ENCODE measurements at regions not wholly inside any gene's neighbourhood (a gene's known extent, or its start where the extent isn't known, plus 50 kb on each side); places are given as distances from the start of the nearest gene placed in this dataset.

- Histone ChIP-seq H3K9me3 (no peaks in the 10 kb centered on the region; the same call in 2 of the 3 replicates), H3K4me1 (no peaks in the 10 kb centered on the region)
These were observed 271.7 kb downstream of the ARHGAP12 start for GRCh38 chr10:31656851-31657433.

DNA sequence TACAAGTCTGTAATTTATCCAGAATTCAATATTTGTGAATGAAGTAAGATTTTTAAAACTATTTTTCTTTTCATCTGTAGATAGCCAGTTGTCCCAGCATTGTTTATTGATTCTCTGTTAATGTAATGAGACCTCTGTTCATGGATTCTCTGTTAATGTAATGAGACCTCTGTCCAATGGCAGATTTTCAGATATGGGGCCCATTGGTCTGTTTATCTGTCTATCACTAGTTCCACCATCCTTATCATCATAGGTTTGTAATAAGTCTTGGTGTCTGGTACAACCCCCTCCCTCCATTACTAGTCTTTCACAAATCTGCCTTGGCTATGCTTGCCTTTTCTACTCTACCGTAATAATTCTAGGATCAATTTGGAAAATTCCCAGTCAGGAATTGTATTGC is 276.6 kb downstream of the ARHGAP12 start:
- H3K4me2 ChIP-seq, result no peak overlapping the region
- ChIA-PET POLR2A (no interaction called here), CTCF (no interaction called here)
- no peak for ATAC-seq
- H3K4me3 ChIP-seq, result no peak overlapping the region
- no peaks in the 10 kb centered on the region; the same call in 2 of the 3 replicates for H3K9me3 ChIP-seq
- TF ChIP-seq BHLHE40 (IDR thresholded peaks at IDR 0.05; ENCODE audit: low read depth, low read length) (no peak), CHD2 (IDR thresholded peaks at IDR 0.05; ENCODE audit: low read length, partially characterized antibody) (no peak), SREBF2 (IDR thresholded peaks at IDR 0.05) (no peak), ZNF302 (CRISPR knock-in tag; IDR thresholded peaks at IDR 0.05) (no peak), FOSL2 (IDR thresholded peaks at IDR 0.05) (no peak), FOSL2 (CRISPR knock-in tag; IDR thresholded peaks at IDR 0.05) (no peak)
- TF ChIP-seq, protein P1, sequence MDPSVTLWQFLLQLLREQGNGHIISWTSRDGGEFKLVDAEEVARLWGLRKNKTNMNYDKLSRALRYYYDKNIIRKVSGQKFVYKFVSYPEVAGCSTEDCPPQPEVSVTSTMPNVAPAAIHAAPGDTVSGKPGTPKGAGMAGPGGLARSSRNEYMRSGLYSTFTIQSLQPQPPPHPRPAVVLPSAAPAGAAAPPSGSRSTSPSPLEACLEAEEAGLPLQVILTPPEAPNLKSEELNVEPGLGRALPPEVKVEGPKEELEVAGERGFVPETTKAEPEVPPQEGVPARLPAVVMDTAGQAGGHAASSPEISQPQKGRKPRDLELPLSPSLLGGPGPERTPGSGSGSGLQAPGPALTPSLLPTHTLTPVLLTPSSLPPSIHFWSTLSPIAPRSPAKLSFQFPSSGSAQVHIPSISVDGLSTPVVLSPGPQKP (IDR thresholded peaks at IDR 0.05; ENCODE audit: low read depth, low read length), result no peak
- H3K27ac ChIP-seq, result no peak overlapping the region
- no peak for DNase-seq (ENCODE audit: low read depth in 1 of 2, low spot score in 1 of 2)
- 97% methylated on average over 1 of the region's 1 CpG for WGBS (ENCODE audit: missing lambda C conversion rate)
- H3K4me1 ChIP-seq, result 0 out of 3 replicates have a peak, but pooled peaks cover 3% of the 10 kb centered on the region
- FAIRE-seq, result no peak

More at GRCh38 chr10:31656851-31657433, 271.7 kb downstream of the ARHGAP12 start:
- ATAC-seq, result no peak
- Histone ChIP-seq H3K4me3 (no peak overlapping the region), H3K4me2 (no peak overlapping the region), H3K27ac (no peak overlapping the region)
- no peak for FAIRE-seq
- 0% methylated on average over 1 of the region's 1 CpG for whole genome bisulfite sequencing (ENCODE audit: missing lambda C conversion rate)
- no peak for TF ChIP-seq FOXS1 (CRISPR knock-in tag; IDR thresholded peaks at IDR 0.05)
- no peak for TF ChIP-seq HEYL (CRISPR knock-in tag; IDR thresholded peaks at IDR 0.05)
- TF ChIP-seq EHMT2 (IDR thresholded peaks at IDR 0.05; ENCODE audit: low read depth), result no peak
- TF ChIP-seq HOXB13 (CRISPR knock-in tag; IDR thresholded peaks at IDR 0.05; ENCODE audit: low read depth), result no peak
- no peak for TF ChIP-seq HDAC2 (IDR thresholded peaks at IDR 0.05)
- TF ChIP-seq MYC (IDR thresholded peaks at IDR 0.05; ENCODE audit: borderline replicate concordance, low read length), result no peak
- TF ChIP-seq FOSB (CRISPR knock-in tag; IDR thresholded peaks at IDR 0.05), result no peak
- POLR2A ChIA-PET, result no interaction called here
- no peak for DNase-seq (ENCODE audit: low read depth in 1 of 2, low spot score in 1 of 2)
- CTCF ChIA-PET, result no interaction called here

DNA sequence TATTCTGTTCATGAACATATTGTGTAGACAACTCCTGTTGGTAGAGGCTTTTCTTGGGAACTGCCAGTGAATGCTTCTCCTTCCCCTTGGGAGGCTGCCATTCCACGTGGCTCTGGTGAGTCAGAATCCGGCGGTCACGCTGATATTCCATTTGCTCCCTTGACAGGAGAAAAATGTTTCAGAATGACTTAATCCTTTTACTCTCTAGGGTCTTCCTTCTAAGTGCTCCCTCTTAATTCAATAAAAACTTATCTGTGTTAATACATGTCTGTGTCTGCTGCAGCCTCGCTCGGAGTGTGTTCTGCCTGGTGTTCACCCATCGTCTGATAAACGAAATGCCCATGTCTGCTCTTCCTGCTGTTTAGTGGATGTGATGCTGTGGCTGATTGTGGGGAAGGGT is 278.6 kb downstream of the ARHGAP12 start:
- FAIRE-seq, result no peak
- 0 out of 3 replicates have a peak, but pooled peaks cover 3% of the 10 kb centered on the region for H3K4me1 ChIP-seq
- ChIA-PET POLR2A (no interaction called here), CTCF (no interaction called here)
- H3K9me3 ChIP-seq, result no peaks in the 10 kb centered on the region
- WGBS (ENCODE audit: missing lambda C conversion rate), result 30% methylated on average over 8 of the region's 8 CpGs
- no peak overlapping the region for H3K27ac ChIP-seq
- peak in 1 of 2 experiments; percentile 14 for DNase-seq (ENCODE audit: low read depth in 1 of 2, low spot score in 1 of 2)
- TF ChIP-seq NFE2L2 (conservative IDR thresholded peaks at IDR 0.05; ENCODE audit: low read length), result no peak
- no peak for TF ChIP-seq CEBPB (IDR thresholded peaks at IDR 0.05)
- TF ChIP-seq HMGXB4 (CRISPR knock-in tag; IDR thresholded peaks at IDR 0.05; ENCODE audit: borderline replicate concordance), result no peak
- TF ChIP-seq, protein P2, sequence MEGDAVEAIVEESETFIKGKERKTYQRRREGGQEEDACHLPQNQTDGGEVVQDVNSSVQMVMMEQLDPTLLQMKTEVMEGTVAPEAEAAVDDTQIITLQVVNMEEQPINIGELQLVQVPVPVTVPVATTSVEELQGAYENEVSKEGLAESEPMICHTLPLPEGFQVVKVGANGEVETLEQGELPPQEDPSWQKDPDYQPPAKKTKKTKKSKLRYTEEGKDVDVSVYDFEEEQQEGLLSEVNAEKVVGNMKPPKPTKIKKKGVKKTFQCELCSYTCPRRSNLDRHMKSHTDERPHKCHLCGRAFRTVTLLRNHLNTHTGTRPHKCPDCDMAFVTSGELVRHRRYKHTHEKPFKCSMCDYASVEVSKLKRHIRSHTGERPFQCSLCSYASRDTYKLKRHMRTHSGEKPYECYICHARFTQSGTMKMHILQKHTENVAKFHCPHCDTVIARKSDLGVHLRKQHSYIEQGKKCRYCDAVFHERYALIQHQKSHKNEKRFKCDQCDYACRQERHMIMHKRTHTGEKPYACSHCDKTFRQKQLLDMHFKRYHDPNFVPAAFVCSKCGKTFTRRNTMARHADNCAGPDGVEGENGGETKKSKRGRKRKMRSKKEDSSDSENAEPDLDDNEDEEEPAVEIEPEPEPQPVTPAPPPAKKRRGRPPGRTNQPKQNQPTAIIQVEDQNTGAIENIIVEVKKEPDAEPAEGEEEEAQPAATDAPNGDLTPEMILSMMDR (IDR thresholded peaks at IDR 0.05), result no peak
- TF ChIP-seq, protein P1 (IDR thresholded peaks at IDR 0.05; ENCODE audit: low read depth, low read length), result no peak
- TF ChIP-seq BHLHE40 (IDR thresholded peaks at IDR 0.05; ENCODE audit: low read depth, low read length), result no peak
- no peak for TF ChIP-seq RFX5 (IDR thresholded peaks at IDR 0.05)
- no peak for TF ChIP-seq EHF (CRISPR knock-in tag; IDR thresholded peaks at IDR 0.05)
- peak overlapping the region; percentile 25 for H3K4me2 ChIP-seq
- H3K4me3 ChIP-seq, result no peak overlapping the region
- peak; percentile 40 to 56; a peak in 3 of 6 replicates for ATAC-seq
